ENCODE measurements at regions not wholly inside any gene's neighbourhood (a gene's known extent, or its start where the extent isn't known, plus 50 kb on each side); places are given as distances from the start of the nearest gene placed in this dataset.

GRCh38 chr17:64773386-64773835, 111.3 kb upstream of the SMURF2 start:
- no peaks in the 10 kb centered on the region for H3K27me3 ChIP-seq (ENCODE audit: control insufficient read depth, low read length)
- H3K36me3 ChIP-seq (ENCODE audit: control insufficient read depth, low read length): no peaks in the 10 kb centered on the region
- no peak overlapping the region for H3K27ac ChIP-seq (ENCODE audit: low read depth, low read length)
- peaks cover 39% of the 10 kb centered on the region for H3K4me1 ChIP-seq (ENCODE audit: control insufficient read depth, low read length)
- no peaks in the 10 kb centered on the region for H3K9me3 ChIP-seq (ENCODE audit: control insufficient read depth, insufficient read depth, low read length)
- no peaks in the 10 kb centered on the region for H4K20me1 ChIP-seq (ENCODE audit: control insufficient read depth, insufficient read depth, low read depth, low read length)
- H3K4me3 ChIP-seq (ENCODE audit: low read length): peak overlapping the region; percentile 68; the same call in 1 of the 2 replicates
- TF ChIP-seq EZH2phosphoT487 (IDR thresholded peaks at IDR 0.05; ENCODE audit: borderline replicate concordance, low read length) (no peak), CTCF (IDR thresholded peaks at IDR 0.05; ENCODE audit: low read depth, low read length, poor library complexity, severe bottlenecking) (no peak)
- H3F3A ChIP-seq (ENCODE audit: control insufficient read depth, insufficient read depth): peaks cover 11% of the 10 kb centered on the region
- no peaks in the 10 kb centered on the region for H3K9me2 ChIP-seq (replicated peaks; ENCODE audit: control insufficient read depth, low read length)
- H3K4me2 ChIP-seq (ENCODE audit: low read length): peak overlapping the region; percentile 78
- H3K79me2 ChIP-seq (ENCODE audit: control insufficient read depth, low read length): no peaks in the 10 kb centered on the region

- H4K20me1 ChIP-seq (ENCODE audit: control insufficient read depth, insufficient read depth, low read depth, low read length): no peaks in the 10 kb centered on the region
- H3K4me1 ChIP-seq (ENCODE audit: control insufficient read depth, low read length): peaks cover 34% of the 10 kb centered on the region
- H3K9me3 ChIP-seq (ENCODE audit: control insufficient read depth, insufficient read depth, low read length): no peaks in the 10 kb centered on the region
- no peak overlapping the region for H3K4me3 ChIP-seq (ENCODE audit: low read length)
- H3K4me2 ChIP-seq (ENCODE audit: low read length): no peak overlapping the region
- H3K36me3 ChIP-seq (ENCODE audit: control insufficient read depth, low read length): no peaks in the 10 kb centered on the region
- no peaks in the 10 kb centered on the region for H3K79me2 ChIP-seq (ENCODE audit: control insufficient read depth, low read length)
- no peaks in the 10 kb centered on the region for H3K27me3 ChIP-seq (ENCODE audit: control insufficient read depth, low read length)
- TF ChIP-seq EZH2phosphoT487 (IDR thresholded peaks at IDR 0.05; ENCODE audit: borderline replicate concordance, low read length): no peak
- TF ChIP-seq CTCF (IDR thresholded peaks at IDR 0.05; ENCODE audit: low read depth, low read length, poor library complexity, severe bottlenecking): no peak
- peaks cover 7% of the 10 kb centered on the region for H3F3A ChIP-seq (ENCODE audit: control insufficient read depth, insufficient read depth)
- no peaks in the 10 kb centered on the region for H3K9me2 ChIP-seq (replicated peaks; ENCODE audit: control insufficient read depth, low read length)
- no peak overlapping the region for H3K27ac ChIP-seq (ENCODE audit: low read depth, low read length)
Measured at GRCh38 chr17:64772845-64773299, 110.8 kb upstream of the SMURF2 start.

GRCh38 chr17:64771980-64772844, 110.1 kb upstream of the SMURF2 start:
- no peak overlapping the region for H3K27ac ChIP-seq (ENCODE audit: low read depth, low read length)
- TF ChIP-seq EZH2phosphoT487 (IDR thresholded peaks at IDR 0.05; ENCODE audit: borderline replicate concordance, low read length): no peak
- TF ChIP-seq CTCF (IDR thresholded peaks at IDR 0.05; ENCODE audit: low read depth, low read length, poor library complexity, severe bottlenecking): no peak

More at GRCh38 chr17:64771980-64772844, 110.1 kb upstream of the SMURF2 start:
- H3K27me3 ChIP-seq (ENCODE audit: control insufficient read depth, low read length): no peaks in the 10 kb centered on the region
- H3K9me3 ChIP-seq (ENCODE audit: control insufficient read depth, insufficient read depth, low read length): no peaks in the 10 kb centered on the region
- peaks cover 27% of the 10 kb centered on the region for H3K4me1 ChIP-seq (ENCODE audit: control insufficient read depth, low read length)
- no peaks in the 10 kb centered on the region for H3K79me2 ChIP-seq (ENCODE audit: control insufficient read depth, low read length)
- no peak overlapping the region for H3K4me2 ChIP-seq (ENCODE audit: low read length)
- H3K36me3 ChIP-seq (ENCODE audit: control insufficient read depth, low read length): no peaks in the 10 kb centered on the region
- no peak overlapping the region for H3K4me3 ChIP-seq (ENCODE audit: low read length)
- no peaks in the 10 kb centered on the region for H3K9me2 ChIP-seq (replicated peaks; ENCODE audit: control insufficient read depth, low read length)
- H3F3A ChIP-seq (ENCODE audit: control insufficient read depth, insufficient read depth): peaks cover under 1% of the 10 kb centered on the region
- H4K20me1 ChIP-seq (ENCODE audit: control insufficient read depth, insufficient read depth, low read depth, low read length): no peaks in the 10 kb centered on the region
